DOHH2 (cell line): ENCODE measurements at regions not wholly inside any gene's neighbourhood (a gene's known extent, or its start where the extent isn't known, plus 50 kb on each side); places are given as distances from the start of the nearest gene placed in this dataset.

Experiments used
- CTCF ChIP-seq: fragments of 200-600 bp; sonication (generic); IDR thresholded peaks from one replicate; pipeline ENCODE4 v1.5.1; 2014; ENCODE audit warnings: antibody characterized with exemption, mild to moderate bottlenecking, low read depth, low read length; ENCODE audit not compliant: poor library complexity, severe bottlenecking
- EZH2phosphoT487 ChIP-seq: fragments of 200-600 bp; sonication (generic); IDR thresholded peaks from 2 replicates; pipeline ENCODE4 v1.6.1; 2017; ENCODE audit warnings: borderline replicate concordance, mild to moderate bottlenecking, antibody characterized with exemption, low read length, moderate library complexity, mixed read lengths

- TF ChIP-seq CTCF (no peak), EZH2phosphoT487 (no peak)
Observed at GRCh38 chr11:37657645-37658044, 1059.6 kb upstream of the RAG2 start.
